ENCODE measurements at regions not wholly inside any gene's neighbourhood (a gene's known extent, or its start where the extent isn't known, plus 50 kb on each side); places are given as distances from the start of the nearest gene placed in this dataset.

DNA sequence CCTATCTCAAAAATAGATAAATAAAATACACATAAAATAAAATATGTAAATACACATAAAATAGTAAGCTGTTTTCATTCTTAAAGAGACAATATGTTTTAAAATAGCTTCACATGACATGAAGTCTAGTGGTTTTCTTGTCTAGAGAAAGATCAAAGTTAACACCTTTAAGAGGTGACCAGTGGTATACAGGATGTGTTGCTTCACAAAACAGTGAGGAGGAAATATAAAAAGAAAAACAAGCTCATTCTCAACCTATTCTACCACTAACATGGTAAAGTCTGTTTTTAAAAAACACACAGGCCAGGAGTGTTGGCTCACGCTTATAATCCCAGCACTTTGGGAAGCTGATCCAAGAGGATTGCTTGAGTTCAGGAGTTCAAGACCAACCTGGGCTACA lies 433.5 kb upstream of the HSFY2 start:
- Histone ChIP-seq H3K4me1 (ENCODE audit: insufficient read depth, low read length) (no peaks in the 10 kb centered on the region), H3K36me3 (ENCODE audit: insufficient read depth, low read length) (no peaks in the 10 kb centered on the region), H3K9me3 (ENCODE audit: control insufficient read depth in 1 of 2, insufficient read depth in 1 of 2, low read length in 2 of 2) (no peaks in the 10 kb centered on the region), H3K27me3 (ENCODE audit: control insufficient read depth in 1 of 2, insufficient read depth in 2 of 2, low read length in 2 of 2) (no peaks in the 10 kb centered on the region), H3K4me3 (ENCODE audit: low read length) (no peak overlapping the region), H3K27ac (ENCODE audit: low read depth in 1 of 2, low read length in 2 of 2) (no peak overlapping the region)
- no peaks in the 10 kb centered on the region for H3K9me3 Mint-ChIP-seq
- ATAC-seq (ENCODE audit: poor library complexity), result no peak
- DNase-seq, result no peak
- H3K4me1 Mint-ChIP-seq (ENCODE audit: low read depth), result no peaks in the 10 kb centered on the region
- H3K36me3 Mint-ChIP-seq (ENCODE audit: low read depth), result no peaks in the 10 kb centered on the region
- no peak overlapping the region for H3K4me3 Mint-ChIP-seq
- POLR2A ChIA-PET, result no interaction called here
- no peak for TF ChIP-seq CTCF (IDR thresholded peaks at IDR 0.05)
- CTCF ChIA-PET, result no interaction called here
- no peak overlapping the region for H3K27ac Mint-ChIP-seq
- H3K27me3 Mint-ChIP-seq, result no peaks in the 10 kb centered on the region
- intact Hi-C loops (cut with DNase I, micrococcal nuclease), result no loop called here

DNA sequence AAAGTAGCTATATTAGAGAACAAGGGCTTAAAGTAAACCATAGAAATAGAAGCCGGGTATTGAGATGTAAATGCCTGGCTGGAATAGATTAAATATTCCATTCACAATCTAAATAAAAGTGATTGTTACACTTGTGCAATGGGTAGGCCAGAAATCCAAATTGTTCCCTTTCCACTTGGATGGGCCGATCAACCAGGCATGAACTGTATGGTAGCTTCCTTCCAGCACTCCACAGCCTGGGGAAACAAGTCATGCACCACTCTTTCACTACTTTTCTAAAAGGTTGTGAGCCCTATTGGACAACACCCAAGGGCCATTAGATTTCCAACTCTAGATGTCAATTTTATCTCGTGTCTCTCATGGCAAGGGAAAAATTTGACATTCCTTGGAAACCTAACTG lies 407.3 kb upstream of the HSFY2 start:
- no peak for DNase-seq
- Histone ChIP-seq H3K27me3 (ENCODE audit: control insufficient read depth in 1 of 2, insufficient read depth in 2 of 2, low read length in 2 of 2) (no peaks in the 10 kb centered on the region), H3K4me1 (ENCODE audit: insufficient read depth, low read length) (no peaks in the 10 kb centered on the region), H3K4me3 (ENCODE audit: low read length) (no peak overlapping the region), H3K27ac (ENCODE audit: low read depth in 1 of 2, low read length in 2 of 2) (no peak overlapping the region), H3K9me3 (ENCODE audit: control insufficient read depth in 1 of 2, insufficient read depth in 1 of 2, low read length in 2 of 2) (no peaks in the 10 kb centered on the region), H3K36me3 (ENCODE audit: insufficient read depth, low read length) (no peaks in the 10 kb centered on the region)
- TF ChIP-seq CTCF (IDR thresholded peaks at IDR 0.05), result no peak
- no peak overlapping the region for H3K4me3 Mint-ChIP-seq
- H3K27ac Mint-ChIP-seq, result no peak overlapping the region
- POLR2A ChIA-PET, result no interaction called here
- no peaks in the 10 kb centered on the region for H3K4me1 Mint-ChIP-seq (ENCODE audit: low read depth)
- H3K9me3 Mint-ChIP-seq, result no peaks in the 10 kb centered on the region
- intact Hi-C loops (cut with DNase I, micrococcal nuclease), result no loop called here
- H3K36me3 Mint-ChIP-seq (ENCODE audit: low read depth), result no peaks in the 10 kb centered on the region
- no peaks in the 10 kb centered on the region for H3K27me3 Mint-ChIP-seq
- CTCF ChIA-PET, result no interaction called here
- ATAC-seq (ENCODE audit: poor library complexity), result no peak

DNA sequence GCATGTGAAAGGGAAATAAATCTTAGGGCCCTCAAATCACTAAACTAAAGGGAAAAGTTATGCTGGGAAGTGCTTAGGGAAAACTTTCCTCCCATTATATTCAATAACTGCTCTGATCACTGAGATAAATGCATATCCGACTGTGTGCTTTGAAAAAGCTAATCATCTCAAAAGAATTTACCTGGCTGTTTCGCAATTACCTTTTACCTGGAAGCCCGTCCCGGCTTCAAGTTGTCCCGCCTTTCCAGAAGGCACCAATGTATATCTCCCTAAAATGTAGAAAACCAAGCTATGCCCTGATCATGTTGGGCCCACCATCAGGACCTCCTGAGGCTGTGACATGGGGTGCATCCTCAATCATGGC lies 394.6 kb upstream of the HSFY2 start:
- no peak for TF ChIP-seq CTCF (IDR thresholded peaks at IDR 0.05)
- H3K4me3 Mint-ChIP-seq, result no peak overlapping the region
- H3K27ac Mint-ChIP-seq, result no peak overlapping the region
- no peaks in the 10 kb centered on the region for H3K27me3 ChIP-seq (ENCODE audit: control insufficient read depth in 1 of 2, insufficient read depth in 2 of 2, low read length in 2 of 2)
- no peaks in the 10 kb centered on the region for H3K27me3 Mint-ChIP-seq
- ChIA-PET POLR2A (no interaction called here), CTCF (no interaction called here)
- H3K4me3 ChIP-seq (ENCODE audit: low read length), result no peak overlapping the region
- no peaks in the 10 kb centered on the region for H3K36me3 Mint-ChIP-seq (ENCODE audit: low read depth)
- ATAC-seq (ENCODE audit: poor library complexity) (no peak), DNase-seq (no peak)
- no peak overlapping the region for H3K27ac ChIP-seq (ENCODE audit: low read depth in 1 of 2, low read length in 2 of 2)
- no peaks in the 10 kb centered on the region for H3K36me3 ChIP-seq (ENCODE audit: insufficient read depth, low read length)
- peaks cover 3% of the 10 kb centered on the region for H3K9me3 Mint-ChIP-seq
- H3K4me1 Mint-ChIP-seq (ENCODE audit: low read depth), result no peaks in the 10 kb centered on the region
- no peaks in the 10 kb centered on the region for H3K9me3 ChIP-seq (ENCODE audit: control insufficient read depth in 1 of 2, insufficient read depth in 1 of 2, low read length in 2 of 2)
- intact Hi-C loops (cut with DNase I, micrococcal nuclease), result no loop called here
- H3K4me1 ChIP-seq (ENCODE audit: insufficient read depth, low read length), result no peaks in the 10 kb centered on the region

Data from CD4-positive, alpha-beta T cell (primary cell).